ENCODE measurements at regions not wholly inside any gene's neighbourhood (a gene's known extent, or its start where the extent isn't known, plus 50 kb on each side); places are given as distances from the start of the nearest gene placed in this dataset.

DNA sequence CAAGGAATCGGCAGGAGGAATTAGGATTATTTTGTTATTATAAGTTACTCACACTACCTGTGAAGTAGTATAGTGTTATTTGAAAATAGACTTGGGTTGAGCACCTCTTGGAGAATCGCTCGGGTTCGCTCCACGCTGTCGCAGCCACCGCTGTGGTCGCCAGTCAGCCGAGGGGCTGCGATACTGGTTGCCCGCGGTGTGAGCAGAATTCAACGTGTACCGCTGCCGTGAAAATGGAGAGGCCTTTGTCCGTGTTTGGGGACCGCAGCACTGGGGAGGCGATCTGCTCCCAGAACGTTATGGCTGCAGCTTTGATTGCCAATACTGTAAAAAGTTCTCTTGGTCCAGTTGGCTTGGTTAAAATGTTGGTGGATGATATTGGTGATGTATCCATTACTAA lies 117.2 kb downstream of the C7orf25 start:
- no peak overlapping the region for H2AFZ ChIP-seq (ENCODE audit: low read depth, low read length, severe bottlenecking)
- H4K20me1 ChIP-seq (ENCODE audit: low read depth, low read length) = no peaks in the 10 kb centered on the region

DNA sequence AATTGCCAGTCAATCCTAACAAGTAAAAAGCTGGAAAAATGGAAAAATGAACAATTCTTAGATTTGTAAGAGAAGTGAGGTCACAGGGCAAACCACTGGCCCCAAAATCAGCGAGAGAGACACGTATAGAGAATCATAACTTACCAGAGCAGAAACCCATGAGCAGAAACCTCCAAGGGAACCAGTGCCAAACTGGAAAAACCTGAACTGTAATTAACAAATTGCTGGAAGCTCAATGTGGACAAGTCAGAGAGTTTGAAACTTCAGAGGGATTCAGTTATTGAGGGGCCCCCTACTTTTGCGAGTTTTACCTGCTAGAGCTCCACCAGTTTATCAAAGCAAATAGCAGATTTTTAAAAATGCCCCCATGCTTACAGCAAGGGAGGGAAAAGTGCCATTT lies 119.0 kb downstream of the C7orf25 start:
- no peaks in the 10 kb centered on the region for H3K36me3 ChIP-seq (ENCODE audit: low read length)
- H3K9me3 ChIP-seq (ENCODE audit: insufficient read depth, low read length) = no peaks in the 10 kb centered on the region
- TF ChIP-seq, protein P1, sequence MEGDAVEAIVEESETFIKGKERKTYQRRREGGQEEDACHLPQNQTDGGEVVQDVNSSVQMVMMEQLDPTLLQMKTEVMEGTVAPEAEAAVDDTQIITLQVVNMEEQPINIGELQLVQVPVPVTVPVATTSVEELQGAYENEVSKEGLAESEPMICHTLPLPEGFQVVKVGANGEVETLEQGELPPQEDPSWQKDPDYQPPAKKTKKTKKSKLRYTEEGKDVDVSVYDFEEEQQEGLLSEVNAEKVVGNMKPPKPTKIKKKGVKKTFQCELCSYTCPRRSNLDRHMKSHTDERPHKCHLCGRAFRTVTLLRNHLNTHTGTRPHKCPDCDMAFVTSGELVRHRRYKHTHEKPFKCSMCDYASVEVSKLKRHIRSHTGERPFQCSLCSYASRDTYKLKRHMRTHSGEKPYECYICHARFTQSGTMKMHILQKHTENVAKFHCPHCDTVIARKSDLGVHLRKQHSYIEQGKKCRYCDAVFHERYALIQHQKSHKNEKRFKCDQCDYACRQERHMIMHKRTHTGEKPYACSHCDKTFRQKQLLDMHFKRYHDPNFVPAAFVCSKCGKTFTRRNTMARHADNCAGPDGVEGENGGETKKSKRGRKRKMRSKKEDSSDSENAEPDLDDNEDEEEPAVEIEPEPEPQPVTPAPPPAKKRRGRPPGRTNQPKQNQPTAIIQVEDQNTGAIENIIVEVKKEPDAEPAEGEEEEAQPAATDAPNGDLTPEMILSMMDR (IDR thresholded peaks at IDR 0.05; ENCODE audit: insufficient read depth, low read length, poor library complexity, severe bottlenecking) = no peak
- no peak for TF ChIP-seq EZH2phosphoT487 (conservative IDR thresholded peaks at IDR 0.05; ENCODE audit: low read length)
- H3F3A ChIP-seq (ENCODE audit: insufficient read depth) = no peaks in the 10 kb centered on the region
- no peak overlapping the region for H3K9ac ChIP-seq (ENCODE audit: low read length)
- no peak overlapping the region for H3K4me2 ChIP-seq (ENCODE audit: low read depth, low read length, poor library complexity, severe bottlenecking)
- H4K20me1 ChIP-seq (ENCODE audit: low read depth, low read length) = no peaks in the 10 kb centered on the region
- H3K79me2 ChIP-seq (ENCODE audit: insufficient read depth, low read length) = no peaks in the 10 kb centered on the region
- H3K4me3 ChIP-seq (ENCODE audit: insufficient read depth, low read length, poor library complexity, severe bottlenecking) = no peak overlapping the region
- H3K27ac ChIP-seq (ENCODE audit: low read depth, low read length) = no peak overlapping the region
- H3K9me2 ChIP-seq (replicated peaks; ENCODE audit: insufficient read depth, low read length) = no peaks in the 10 kb centered on the region
- H3K27me3 ChIP-seq (ENCODE audit: low read length) = no peaks in the 10 kb centered on the region
- no peak overlapping the region for H2AFZ ChIP-seq (ENCODE audit: low read depth, low read length, severe bottlenecking)

More for the DNA sequence above, 117.2 kb downstream of the C7orf25 start:
- no peaks in the 10 kb centered on the region for H3K9me3 ChIP-seq (ENCODE audit: insufficient read depth, low read length)
- no peak overlapping the region for H3K4me2 ChIP-seq (ENCODE audit: low read depth, low read length, poor library complexity, severe bottlenecking)
- H3K4me3 ChIP-seq (ENCODE audit: insufficient read depth, low read length, poor library complexity, severe bottlenecking) = no peak overlapping the region
- H3K27ac ChIP-seq (ENCODE audit: low read depth, low read length) = no peak overlapping the region
- H3K9ac ChIP-seq (ENCODE audit: low read length) = no peak overlapping the region
- H3K9me2 ChIP-seq (replicated peaks; ENCODE audit: insufficient read depth, low read length) = no peaks in the 10 kb centered on the region
- TF ChIP-seq, protein P1 (IDR thresholded peaks at IDR 0.05; ENCODE audit: insufficient read depth, low read length, poor library complexity, severe bottlenecking) = no peak
- no peak for TF ChIP-seq EZH2phosphoT487 (conservative IDR thresholded peaks at IDR 0.05; ENCODE audit: low read length)
- H3F3A ChIP-seq (ENCODE audit: insufficient read depth) = no peaks in the 10 kb centered on the region
- H3K36me3 ChIP-seq (ENCODE audit: low read length) = no peaks in the 10 kb centered on the region
- H3K79me2 ChIP-seq (ENCODE audit: insufficient read depth, low read length) = no peaks in the 10 kb centered on the region
- H3K27me3 ChIP-seq (ENCODE audit: low read length) = no peaks in the 10 kb centered on the region

DNA sequence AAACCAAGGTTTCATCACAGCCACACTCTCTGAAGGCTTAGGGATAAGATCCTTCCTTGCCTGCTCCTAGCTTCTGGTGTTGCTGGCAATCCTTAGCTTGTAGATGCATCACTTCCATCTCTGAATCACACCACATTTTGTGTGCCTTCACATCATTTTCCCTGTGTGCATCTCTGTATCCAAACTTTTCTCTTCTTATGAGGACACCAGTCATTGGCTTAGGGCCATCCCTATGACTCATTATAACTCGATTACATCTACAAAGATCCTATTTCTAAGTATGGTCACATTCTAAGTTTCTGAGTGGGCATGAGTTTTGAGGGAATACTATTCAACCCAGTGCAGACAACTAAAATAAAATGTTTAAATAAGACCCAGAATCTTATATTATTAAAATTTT lies 121.7 kb downstream of the C7orf25 start:
- no peak overlapping the region for H3K4me3 ChIP-seq (ENCODE audit: insufficient read depth, low read length, poor library complexity, severe bottlenecking)
- no peak overlapping the region for H3K4me2 ChIP-seq (ENCODE audit: low read depth, low read length, poor library complexity, severe bottlenecking)
- no peaks in the 10 kb centered on the region for H3K79me2 ChIP-seq (ENCODE audit: insufficient read depth, low read length)
- H3K9ac ChIP-seq (ENCODE audit: low read length) = no peak overlapping the region
- H3K27me3 ChIP-seq (ENCODE audit: low read length) = no peaks in the 10 kb centered on the region
- H3F3A ChIP-seq (ENCODE audit: insufficient read depth) = no peaks in the 10 kb centered on the region
- TF ChIP-seq, protein P1 (IDR thresholded peaks at IDR 0.05; ENCODE audit: insufficient read depth, low read length, poor library complexity, severe bottlenecking) = no peak
- no peak for TF ChIP-seq EZH2phosphoT487 (conservative IDR thresholded peaks at IDR 0.05; ENCODE audit: low read length)
- no peaks in the 10 kb centered on the region for H3K9me3 ChIP-seq (ENCODE audit: insufficient read depth, low read length)
- H3K27ac ChIP-seq (ENCODE audit: low read depth, low read length) = no peak overlapping the region
- H3K36me3 ChIP-seq (ENCODE audit: low read length) = no peaks in the 10 kb centered on the region
- H3K9me2 ChIP-seq (replicated peaks; ENCODE audit: insufficient read depth, low read length) = no peaks in the 10 kb centered on the region
- no peak overlapping the region for H2AFZ ChIP-seq (ENCODE audit: low read depth, low read length, severe bottlenecking)
- no peaks in the 10 kb centered on the region for H4K20me1 ChIP-seq (ENCODE audit: low read depth, low read length)

All from SU-DHL-6 (cell line).